Lower leg skin (tissue), 4 donors: ENCODE measurements at regions not wholly inside any gene's neighbourhood (a gene's known extent, or its start where the extent isn't known, plus 50 kb on each side); places are given as distances from the start of the nearest gene placed in this dataset.

Experiments used
- DNase-seq, 2 donors: peaks; one replicate each; pipeline ENCODE4 v3.0.0-alpha.2; 2019; ENCODE audit warnings: low spot score in 2 of 2
- H3K4me3 ChIP-seq: fragments of 200-600 bp; sonication (generic); 2 replicates; pipeline ENCODE4 v1.5.1; 2017; ENCODE audit warnings: mild to moderate bottlenecking, low read depth; ENCODE audit not compliant: poor library complexity, severe bottlenecking
- CTCF ChIP-seq, 3 donors: fragments of 450-650 bp; IDR thresholded peaks; one replicate each; pipeline ENCODE4 v1.5.1; 2016; ENCODE audit warnings: antibody characterized with exemption in 3 of 3, mild to moderate bottlenecking in 3 of 3, moderate library complexity in 2 of 3
- POLR2A ChIP-seq, 2 donors: fragments of 450-650 bp; IDR thresholded peaks; one replicate each; pipeline ENCODE4 v1.6.1; 2016 to 2017; ENCODE audit warnings: antibody characterized with exemption in 2 of 2, mild to moderate bottlenecking in 1 of 2, moderate library complexity in 1 of 2
- WGBS, 2 donors: methylation state at CpG; one replicate each; pipeline ENCODE4 v1.1.5; 2018; 5-methylcytosine and 5-hydroxymethylcytosine counted together
- intact Hi-C: fragments of 100-400 bp; cut with DNase I; formaldehyde crosslinking; loops from one replicate; pipeline ENCODE4 v1.15.0; 2023; ENCODE audit warnings: low total_unique reads

- intact Hi-C loops = no loop called here
- H3K4me3 ChIP-seq = no peak overlapping the region
- peak in 1 of 2 donors; percentile 61 for DNase-seq
- TF ChIP-seq POLR2A (IDR thresholded peaks at IDR 0.05) (no peak), CTCF (IDR thresholded peaks at IDR 0.05) (no peak)
- WGBS, 2 donors = 76 to 77% methylated on average over 8 of the region's 8 CpGs
Observed at GRCh38 chr5:148952097-148952867, 110.6 kb downstream of the SH3TC2 start.

- intact Hi-C loops = no loop called here
- no peak overlapping the region for H3K4me3 ChIP-seq
- TF ChIP-seq POLR2A (IDR thresholded peaks at IDR 0.05) = no peak
- no peak for TF ChIP-seq CTCF (IDR thresholded peaks at IDR 0.05)
- 88 to 92% methylated on average over 1 of the region's 1 CpG for WGBS, 2 donors
- peak in 1 of 2 donors; percentile 76 for DNase-seq
Observed at GRCh38 chr5:148953711-148954110, 109.2 kb downstream of the SH3TC2 start.
